ENCODE measurements at regions not wholly inside any gene's neighbourhood (a gene's known extent, or its start where the extent isn't known, plus 50 kb on each side); places are given as distances from the start of the nearest gene placed in this dataset.

DNA sequence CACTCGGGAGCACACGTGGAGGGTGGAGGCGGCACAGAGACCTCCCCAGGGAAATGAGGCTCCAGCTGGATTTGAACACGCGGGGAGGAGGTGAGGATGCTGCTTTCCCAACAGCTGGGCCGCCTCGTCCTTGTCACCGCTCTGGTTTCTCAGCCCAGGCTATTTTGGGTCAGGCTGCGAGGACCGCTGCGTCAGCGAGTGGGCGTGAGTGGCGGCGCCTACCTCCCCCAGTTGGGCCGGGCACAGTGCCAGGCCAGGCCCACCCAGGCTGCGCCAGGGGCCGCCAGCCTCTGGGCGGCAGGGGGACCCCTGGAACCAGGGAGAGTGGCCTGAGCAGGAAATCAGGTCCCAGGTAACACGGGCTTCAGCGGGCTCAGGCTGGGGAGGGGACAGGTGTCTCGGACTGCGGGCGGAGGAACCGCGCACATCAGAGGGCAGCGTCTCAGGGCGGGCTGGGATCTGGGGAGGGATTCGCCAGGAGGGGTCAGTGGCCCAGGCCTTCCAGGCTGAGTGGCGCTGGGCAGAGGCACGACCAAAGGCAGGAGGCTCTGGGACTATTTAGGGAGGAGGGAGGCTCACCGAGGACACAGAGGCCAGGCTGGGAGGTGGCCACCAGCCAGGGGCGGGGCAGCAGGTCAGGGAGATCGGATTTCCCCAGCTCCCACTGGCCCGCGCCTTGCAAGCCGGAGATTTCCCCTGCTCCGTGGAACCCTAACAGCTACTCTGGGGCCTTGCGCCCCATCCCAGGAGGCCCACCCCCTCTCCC is 125.2 kb upstream of the RET start:
- DNase-seq (ENCODE audit: low read depth in 2 of 2) = no peak

DNA sequence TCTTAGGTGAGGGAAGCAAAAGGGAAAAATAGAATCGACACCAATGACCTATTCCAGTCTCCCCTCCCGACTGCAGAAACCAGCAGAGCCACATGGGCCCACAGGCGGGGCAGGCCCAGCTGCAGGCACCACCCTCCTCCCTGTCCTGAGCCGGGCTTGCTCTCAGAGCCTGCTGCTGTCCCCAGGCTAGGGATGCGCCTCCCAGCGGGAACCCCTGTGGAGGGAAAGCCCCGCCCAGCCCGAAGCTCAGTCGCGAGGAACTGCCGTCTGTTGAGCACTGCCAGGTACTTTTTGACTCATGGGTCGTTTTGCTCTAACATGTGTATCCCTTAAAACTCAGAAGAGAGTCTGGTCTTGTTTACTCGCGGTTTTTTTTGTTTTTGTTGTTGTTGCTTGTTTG is 124.5 kb upstream of the RET start:
- no peak for DNase-seq (ENCODE audit: low read depth in 2 of 2)

DNA sequence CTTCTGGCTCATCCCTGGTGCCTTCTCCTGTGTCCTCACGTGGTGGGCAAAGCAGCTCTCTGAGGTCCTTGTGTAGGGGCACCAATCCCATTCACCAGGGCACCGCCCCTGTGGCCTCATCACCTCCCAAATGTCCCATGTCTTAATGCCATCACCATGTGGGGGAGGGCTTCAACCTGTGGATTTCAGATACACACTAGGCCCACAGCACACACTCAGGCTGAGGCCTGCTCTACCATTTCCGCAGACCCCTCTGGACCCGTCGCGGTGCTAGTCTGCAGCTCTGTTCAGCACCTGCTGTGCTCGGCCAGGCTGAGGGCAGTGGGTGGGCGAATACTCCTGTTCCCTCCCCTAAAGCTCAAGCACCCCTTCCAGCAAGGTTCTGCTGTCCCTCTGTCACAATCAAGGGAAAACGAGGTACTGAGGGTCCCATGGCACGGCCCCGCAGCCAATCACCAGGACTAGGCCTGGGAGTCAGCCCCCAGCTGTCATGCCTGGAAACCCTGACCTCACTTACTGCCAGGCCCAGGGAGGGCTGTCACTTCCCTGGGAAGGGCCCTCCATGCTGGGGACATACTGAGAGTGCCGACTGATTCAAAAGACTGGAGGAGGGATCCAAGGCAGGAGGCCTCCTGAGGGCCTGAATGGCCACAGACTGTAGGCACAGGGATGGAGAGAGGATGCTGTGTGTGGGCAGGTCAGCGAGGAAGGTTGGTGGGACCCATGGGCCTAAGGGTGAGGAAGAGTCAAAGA is 123.8 kb upstream of the RET start:
- no peak for DNase-seq (ENCODE audit: low read depth in 2 of 2)

- no peak for DNase-seq (ENCODE audit: low read depth in 2 of 2)
Measured at GRCh38 chr10:42953684-42954674, 122.9 kb upstream of the RET start.

DNA sequence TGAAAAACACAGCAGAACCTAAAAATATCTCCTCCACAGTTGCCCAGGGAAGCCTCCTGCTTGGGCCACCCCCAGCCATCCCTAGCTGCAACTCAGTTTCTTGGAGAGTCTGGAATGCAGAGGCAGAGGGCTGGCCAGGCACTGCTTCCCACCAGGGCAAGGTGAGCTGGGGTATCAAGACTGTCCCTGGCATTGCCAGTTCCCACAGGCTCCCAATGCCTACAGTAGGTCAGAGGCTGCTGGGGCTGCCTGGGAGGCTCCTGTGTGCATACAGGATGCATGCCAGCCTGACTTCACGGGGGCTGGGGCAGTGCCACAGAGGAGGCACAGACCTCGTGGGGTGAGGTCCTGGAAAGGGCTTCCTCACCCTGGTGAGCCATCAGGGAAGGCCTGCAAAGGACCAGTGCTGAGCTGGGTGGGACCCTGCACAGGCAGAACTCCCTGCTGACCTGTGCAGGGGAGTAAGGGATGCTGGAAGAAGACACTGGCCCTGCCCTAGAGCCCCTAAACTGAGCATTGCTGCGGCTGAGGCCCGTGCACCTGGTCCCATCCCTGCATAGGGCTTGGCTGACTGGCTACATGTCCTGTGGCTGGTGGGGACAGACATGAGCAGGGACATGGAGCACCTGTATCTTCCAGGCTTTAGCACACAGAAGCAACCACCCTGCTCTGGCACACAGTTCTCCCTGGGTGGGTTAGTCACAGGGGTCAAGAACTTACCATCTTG is 121.9 kb upstream of the RET start:
- DNase-seq (ENCODE audit: low read depth in 2 of 2) = no peak

GRCh38 chr10:42955493-42955889 is 121.4 kb upstream of the RET start:
- no peak for DNase-seq (ENCODE audit: low read depth in 2 of 2)

DNA sequence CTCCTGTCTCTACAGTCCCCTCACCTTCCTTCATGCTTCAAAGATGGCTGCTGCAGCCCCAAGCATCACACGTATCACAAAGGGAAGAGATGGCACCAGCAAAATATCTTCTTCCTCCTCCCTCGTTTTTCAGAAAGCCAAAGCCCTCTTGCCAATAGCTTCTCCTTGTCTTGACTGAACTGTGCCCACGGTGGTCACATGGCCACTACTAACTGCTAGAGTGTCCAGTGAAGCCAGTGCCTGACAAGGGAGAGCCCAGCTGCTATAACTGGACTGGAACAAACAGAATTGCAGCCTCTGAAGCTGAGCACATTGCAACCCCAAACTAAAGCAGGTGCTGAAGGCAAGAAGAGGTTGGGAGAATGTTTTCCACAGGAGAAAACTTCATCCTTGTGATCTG is 120.8 kb upstream of the RET start:
- DNase-seq (ENCODE audit: low read depth in 2 of 2) = no peak

GRCh38 chr10:42958142-42958868 is 118.6 kb upstream of the RET start:
- DNase-seq (ENCODE audit: low read depth in 2 of 2) = no peak

- no peak for DNase-seq (ENCODE audit: low read depth in 2 of 2)
Measured at GRCh38 chr10:42959833-42960232, 117.0 kb upstream of the RET start.

- no peak for DNase-seq (ENCODE audit: low read depth in 2 of 2)
Measured at GRCh38 chr10:42960491-42960990, 116.3 kb upstream of the RET start.

- DNase-seq (ENCODE audit: low read depth in 2 of 2) = no peak
Measured at GRCh38 chr10:42960991-42961795, 115.7 kb upstream of the RET start.

- DNase-seq (ENCODE audit: low read depth in 2 of 2) = no peak
Measured at GRCh38 chr10:42961796-42962109, 115.1 kb upstream of the RET start.

DNA sequence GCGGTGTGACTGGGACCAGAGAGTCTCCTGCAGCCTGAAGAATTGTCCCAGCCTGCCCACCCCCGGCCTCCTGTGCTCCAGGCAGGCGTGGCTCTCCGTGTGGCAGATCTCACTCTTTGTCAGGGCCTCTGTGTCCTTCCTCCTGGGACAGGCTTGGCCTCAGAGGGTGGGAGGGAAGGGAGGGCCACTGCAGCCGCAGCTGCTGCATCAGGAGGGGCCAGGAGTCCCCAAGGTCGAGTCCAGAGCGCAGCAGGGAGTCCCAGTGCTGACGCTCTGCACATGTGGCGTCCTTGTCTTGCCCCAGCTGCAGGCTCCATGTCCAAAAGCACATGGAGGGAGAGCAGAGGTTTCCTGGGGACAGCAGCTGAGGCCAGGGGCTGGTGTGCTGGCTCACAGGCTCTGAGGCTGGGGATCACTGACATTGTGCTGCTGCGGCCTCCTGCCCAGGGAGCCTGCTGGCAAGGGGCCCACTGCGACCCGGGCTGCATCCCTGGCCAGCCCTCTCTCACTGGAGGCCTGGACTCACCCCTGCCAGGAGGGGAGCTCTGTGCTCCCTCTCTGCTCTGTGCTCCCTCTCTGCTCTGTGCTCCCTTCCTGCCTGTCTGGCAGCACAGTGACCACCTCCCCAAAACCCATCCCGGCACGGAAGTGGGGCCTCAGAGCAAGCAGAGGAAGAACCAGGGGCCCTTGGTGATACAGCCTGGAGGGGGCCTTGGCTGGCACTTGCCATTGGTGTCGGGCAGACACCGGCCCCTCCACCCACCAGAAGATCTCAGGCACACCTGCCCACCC is 114.6 kb upstream of the RET start:
- no peak for DNase-seq (ENCODE audit: low read depth in 2 of 2)

- DNase-seq (ENCODE audit: low read depth in 2 of 2) = no peak
Measured at GRCh38 chr10:42962902-42963231, 114.0 kb upstream of the RET start.

DNA sequence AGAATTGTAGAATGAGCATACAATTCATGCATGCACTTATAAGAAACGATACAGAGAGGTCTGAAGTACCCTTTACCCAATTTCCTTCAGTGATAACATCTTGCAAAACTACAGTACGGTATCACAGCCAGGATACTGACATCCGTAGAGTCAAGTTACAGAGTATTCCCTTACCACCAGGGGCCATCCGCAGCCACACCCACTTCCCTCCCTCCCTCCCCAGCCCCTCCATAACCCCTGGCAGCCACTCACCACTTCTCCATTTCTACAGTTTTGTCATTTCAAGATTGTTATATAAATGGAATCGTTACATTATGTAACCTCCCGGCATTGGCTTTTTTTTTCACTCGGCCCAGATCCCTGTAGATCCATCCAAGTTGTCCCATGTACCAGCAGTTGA is 113.6 kb upstream of the RET start:
- DNase-seq (ENCODE audit: low read depth in 2 of 2) = no peak

GRCh38 chr10:42969147-42969546 is 107.7 kb upstream of the RET start:
- no peak for DNase-seq (ENCODE audit: low read depth in 2 of 2)

- DNase-seq (ENCODE audit: low read depth in 2 of 2) = no peak
Measured at GRCh38 chr10:42969909-42970308, 107.0 kb upstream of the RET start.

- no peak for DNase-seq (ENCODE audit: low read depth in 2 of 2)
Measured at GRCh38 chr10:42970451-42971250, 106.2 kb upstream of the RET start.

GRCh38 chr10:42971251-42971599 is 105.6 kb upstream of the RET start:
- no peak for DNase-seq (ENCODE audit: low read depth in 2 of 2)

Measured in stimulated activated CD8-positive, alpha-beta memory T cell treated with anti-CD3 and anti-CD28 coated beads, Interleukin-7, amount 100 ng/mL, for 4 hours (primary cell).